GM19395 (cell line): ENCODE measurements at regions not wholly inside any gene's neighbourhood (a gene's known extent, or its start where the extent isn't known, plus 50 kb on each side); places are given as distances from the start of the nearest gene placed in this dataset.
"Not testable (repeated sequence)": the region's sequence is repeated elsewhere in the genome, so short reads cannot be mapped to it uniquely, and the experiment has no call there.

Experiments
- ATAC-seq: cut with Tn5 transposase; IDR thresholded peaks from one replicate; pipeline ENCODE4 v1.9.1; 2021; ENCODE audit warnings: mild to moderate bottlenecking, moderate library complexity; ENCODE audit not compliant: unreplicated experiment

- ATAC-seq: no peak
Measured at GRCh38 chr4:62550121-62550520, 1350.0 kb downstream of the ADGRL3 start.

- no peak for ATAC-seq
Measured at GRCh38 chr4:62549601-62550000, 1349.5 kb downstream of the ADGRL3 start.

- no peak for ATAC-seq
Measured at GRCh38 chr4:62548765-62549164, 1348.6 kb downstream of the ADGRL3 start.

- ATAC-seq: no peak
Measured at GRCh38 chr4:62548108-62548524, 1348.0 kb downstream of the ADGRL3 start.

- no peak for ATAC-seq
Measured at GRCh38 chr4:62544428-62544827, 1344.3 kb downstream of the ADGRL3 start.

DNA sequence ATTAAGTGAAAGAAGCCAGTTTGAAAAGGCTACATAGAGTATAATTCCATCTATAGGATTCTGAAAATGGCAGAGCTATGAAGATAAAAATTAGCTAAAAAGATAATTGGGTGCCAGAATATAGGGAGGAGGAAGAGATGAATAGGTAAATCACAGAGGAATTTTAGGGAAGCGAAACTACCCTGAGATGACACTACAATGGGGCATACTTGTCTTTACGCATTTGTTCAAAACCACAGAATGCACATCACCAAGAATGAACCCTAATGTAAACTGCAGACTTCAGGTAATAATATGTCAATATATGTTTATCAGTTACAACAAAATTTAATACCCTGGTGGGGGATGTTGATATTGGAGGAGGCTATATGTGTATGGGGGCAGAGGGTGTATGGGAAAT lies 1342.9 kb downstream of the ADGRL3 start:
- no peak for ATAC-seq

DNA sequence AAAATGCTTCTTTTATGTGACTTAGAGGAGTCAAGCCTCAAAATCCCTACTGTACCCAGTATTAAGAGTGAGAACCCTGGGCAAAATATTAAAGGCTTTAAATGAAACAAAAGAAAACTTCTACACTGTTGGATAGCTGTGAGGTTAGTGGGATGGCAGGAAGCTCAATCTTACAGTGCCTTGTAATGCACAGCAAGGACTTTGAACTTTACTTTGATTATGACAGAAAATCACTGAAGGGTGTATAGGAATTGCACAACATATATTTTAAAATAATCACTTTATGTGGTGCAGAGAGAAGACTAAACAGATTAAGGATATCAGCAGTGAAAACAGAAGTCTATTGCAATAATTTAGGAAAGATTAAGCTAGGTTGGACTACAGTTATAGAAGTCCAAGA lies 1333.4 kb downstream of the ADGRL3 start:
- ATAC-seq: no peak

DNA sequence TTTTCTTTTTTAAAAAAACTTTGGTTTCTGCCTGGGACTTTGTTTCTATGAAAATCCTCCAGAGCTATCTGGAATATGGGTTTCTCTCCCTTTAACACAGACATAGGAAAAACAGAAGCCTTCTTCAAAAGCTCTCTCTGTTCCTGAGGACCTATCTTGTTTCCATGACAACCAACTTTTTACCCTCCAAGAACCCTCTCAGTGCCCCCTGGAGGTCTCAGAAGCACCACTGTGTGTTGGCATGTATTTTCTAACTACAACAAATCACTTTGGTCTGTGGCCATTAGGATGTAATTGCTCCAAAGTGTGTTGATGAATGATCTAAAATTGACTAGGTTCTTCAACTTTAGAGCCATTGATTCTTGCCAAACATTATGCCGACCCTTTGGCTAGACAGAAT lies 1331.6 kb downstream of the ADGRL3 start:
- ATAC-seq: no peak

DNA sequence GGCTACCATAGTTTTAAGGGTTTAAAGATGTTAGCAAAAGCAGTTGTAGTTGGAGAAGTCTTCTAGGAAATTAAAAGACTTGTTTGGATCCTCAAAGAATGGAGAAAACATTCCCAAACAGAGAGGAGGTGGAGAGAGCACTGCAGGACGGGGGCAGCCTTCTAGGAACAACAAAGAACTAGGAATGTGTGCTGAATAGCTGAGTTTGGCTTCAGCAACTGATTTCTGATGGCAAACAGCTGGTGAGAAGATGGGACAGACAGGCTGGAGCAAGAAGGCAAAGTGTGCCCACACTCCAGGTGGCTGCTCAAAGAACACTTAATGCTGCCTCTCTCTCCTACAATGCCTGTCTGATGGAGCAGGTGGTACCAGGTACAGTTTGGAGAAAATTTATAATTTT lies 1331.1 kb downstream of the ADGRL3 start:
- no peak for ATAC-seq

- ATAC-seq: no peak
Measured at GRCh38 chr4:62528874-62529273, 1328.7 kb downstream of the ADGRL3 start.

GRCh38 chr4:62526671-62527070 lies 1326.5 kb downstream of the ADGRL3 start:
- ATAC-seq: no peak

GRCh38 chr4:62523256-62523655 lies 1323.1 kb downstream of the ADGRL3 start:
- ATAC-seq: no peak

- no peak for ATAC-seq
Measured at GRCh38 chr4:62522273-62522672, 1322.1 kb downstream of the ADGRL3 start.

GRCh38 chr4:62517716-62518115 lies 1317.6 kb downstream of the ADGRL3 start:
- ATAC-seq: no peak

GRCh38 chr4:62513306-62513705 lies 1313.2 kb downstream of the ADGRL3 start:
- ATAC-seq: no peak

- no peak for ATAC-seq
Measured at GRCh38 chr4:62512271-62512670, 1312.1 kb downstream of the ADGRL3 start.

DNA sequence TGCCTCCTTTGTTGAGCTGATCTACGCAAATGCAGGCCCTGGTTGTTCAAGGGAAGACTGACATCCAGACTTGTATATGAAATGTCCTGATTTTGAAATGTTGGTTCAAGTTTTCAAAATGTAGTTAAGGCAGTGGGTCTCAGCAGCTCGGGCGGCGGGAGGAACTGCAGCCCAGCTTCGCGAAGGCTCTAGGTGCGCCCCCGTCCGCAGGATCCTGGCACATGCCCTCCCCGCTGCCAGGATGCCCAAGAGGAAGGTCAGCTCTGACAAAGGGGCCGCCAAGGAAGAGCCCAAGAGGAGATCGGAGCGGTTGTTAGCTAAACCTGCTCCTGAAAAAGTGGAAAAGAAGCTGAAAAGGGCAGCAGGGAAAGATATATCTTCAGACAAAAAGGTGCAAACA lies 1310.1 kb downstream of the ADGRL3 start:
- no peak for ATAC-seq

- no peak for ATAC-seq
Measured at GRCh38 chr4:62500296-62500695, 1300.2 kb downstream of the ADGRL3 start.

DNA sequence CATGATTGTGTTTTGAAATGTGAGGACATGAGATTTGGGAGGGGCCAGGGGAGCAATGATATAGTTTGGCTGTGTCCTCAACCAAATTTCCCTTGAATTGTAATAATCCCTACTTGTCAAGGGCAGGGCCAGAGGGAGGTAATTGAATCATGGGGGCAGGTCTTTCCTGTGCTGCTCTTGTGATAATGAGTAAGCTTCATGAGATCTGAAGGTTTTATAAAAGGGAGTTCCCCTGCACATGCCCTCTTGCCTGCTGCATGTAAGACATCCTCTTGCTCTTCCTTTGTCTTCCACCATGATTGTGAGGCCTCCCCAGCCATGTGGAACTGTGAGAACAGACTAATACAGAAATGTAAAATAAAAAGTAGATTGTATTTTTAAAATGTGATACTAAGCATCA lies 1294.9 kb downstream of the ADGRL3 start:
- ATAC-seq: no peak

DNA sequence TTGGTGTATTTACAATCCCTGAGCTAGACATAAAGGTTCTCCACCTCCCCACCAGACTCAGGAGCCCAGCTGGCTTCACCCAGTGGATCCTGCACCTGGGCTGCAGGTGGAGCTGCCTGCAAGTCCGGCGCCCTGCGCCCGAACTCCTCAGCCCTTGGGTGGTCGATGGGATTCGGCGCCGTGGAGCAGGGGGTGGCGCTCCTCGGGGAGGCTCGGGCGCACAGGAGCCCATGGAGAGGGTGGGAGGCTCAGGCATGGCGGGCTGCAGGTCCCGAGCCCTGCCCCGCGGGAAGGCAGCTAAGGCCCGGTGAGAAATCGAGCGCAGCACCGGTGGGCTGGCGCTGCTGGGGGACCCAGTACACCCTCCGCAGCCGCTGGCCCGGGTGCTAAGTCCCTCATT lies 1291.6 kb downstream of the ADGRL3 start:
- ATAC-seq: not testable (repeated sequence)

DNA sequence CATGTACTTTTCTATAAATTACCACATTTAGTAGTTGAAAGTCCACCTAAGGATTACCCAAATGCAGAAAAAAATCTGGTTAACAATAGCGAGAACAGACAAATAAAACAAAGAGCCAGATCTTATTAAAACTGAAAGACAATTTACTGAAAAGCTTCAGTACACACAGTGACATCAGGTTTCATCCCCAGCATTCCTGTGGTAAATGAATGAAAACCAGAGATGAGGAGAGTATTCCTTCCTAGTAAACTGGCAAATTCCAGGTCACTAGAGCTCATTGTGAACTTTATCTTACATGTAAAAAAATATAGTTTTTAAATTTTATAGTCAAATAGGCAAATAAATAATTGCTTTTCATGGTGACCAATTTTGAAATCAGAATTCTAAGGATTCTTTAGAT lies 1290.5 kb downstream of the ADGRL3 start:
- ATAC-seq: no peak

DNA sequence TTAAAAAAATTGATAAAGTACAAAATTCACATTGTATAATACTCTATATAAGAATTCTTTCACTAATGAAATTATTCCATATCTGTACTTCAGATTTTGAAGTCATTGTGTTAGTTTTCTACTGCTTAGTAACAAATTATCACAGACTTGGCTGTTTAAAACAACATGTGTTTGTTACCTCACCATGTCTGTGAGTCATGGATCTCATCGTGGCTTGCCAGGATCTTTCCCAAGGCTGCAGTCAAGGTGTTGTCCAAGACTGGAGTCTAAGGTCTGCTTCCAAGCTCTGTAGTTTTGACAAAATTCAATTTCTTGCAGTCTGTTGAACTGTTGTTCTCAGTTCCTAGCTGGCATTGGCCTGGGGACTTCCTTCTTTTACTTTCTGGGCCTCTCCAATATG lies 1286.9 kb downstream of the ADGRL3 start:
- ATAC-seq: no peak

- no peak for ATAC-seq
Measured at GRCh38 chr4:62484357-62484756, 1284.2 kb downstream of the ADGRL3 start.

DNA sequence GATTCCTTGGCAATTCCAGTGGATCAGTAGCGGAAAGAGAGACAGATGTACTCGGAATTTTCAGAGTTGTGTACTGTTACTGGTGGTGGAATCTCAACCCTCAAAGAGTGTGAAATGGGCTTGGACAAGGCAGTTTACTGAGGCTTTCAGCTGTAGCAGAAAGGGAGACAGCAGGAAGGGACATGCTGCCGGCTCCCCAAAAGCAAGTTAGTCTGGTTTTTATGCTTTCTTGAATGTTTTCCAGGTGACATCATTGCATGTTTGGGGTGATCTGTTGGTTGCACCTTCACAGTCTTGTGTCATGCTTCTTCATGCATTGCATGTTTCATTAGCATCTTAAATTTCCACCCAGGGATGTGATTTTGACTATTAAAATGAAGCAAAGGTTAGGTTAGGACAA lies 1282.2 kb downstream of the ADGRL3 start:
- no peak for ATAC-seq
